ENCODE measurements at regions not wholly inside any gene's neighbourhood (a gene's known extent, or its start where the extent isn't known, plus 50 kb on each side); places are given as distances from the start of the nearest gene placed in this dataset.

- TF ChIP-seq CTCF (IDR thresholded peaks at IDR 0.05; ENCODE audit: extremely low read depth, missing control alignments): no peak
- no peak for DNase-seq (ENCODE audit: low spot score)
These were observed 141.8 kb downstream of the YIPF5 start for GRCh38 chr5:144028636-144029035.

DNA sequence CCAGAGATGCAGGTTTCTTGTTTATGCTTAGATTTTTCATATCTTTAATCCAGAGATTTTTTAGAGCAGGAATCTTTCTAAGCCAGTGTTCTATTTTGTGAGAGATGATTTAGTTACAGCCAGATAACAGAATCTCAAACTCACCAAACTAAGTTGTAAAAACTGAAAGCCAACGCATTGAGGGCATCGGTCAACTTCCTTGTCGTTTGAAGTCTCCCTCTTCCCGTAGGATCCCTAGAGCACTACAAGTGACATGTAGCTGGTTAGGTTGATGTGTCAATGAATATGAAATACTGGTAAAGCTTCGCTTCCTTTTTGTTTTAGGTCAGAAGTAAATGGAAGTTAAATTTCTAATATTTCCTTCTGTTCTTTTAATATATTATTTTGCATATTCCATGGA lies 139.6 kb downstream of the YIPF5 start:
- TF ChIP-seq CTCF (IDR thresholded peaks at IDR 0.05; ENCODE audit: extremely low read depth, missing control alignments): no peak
- no peak for DNase-seq (ENCODE audit: low spot score)

DNA sequence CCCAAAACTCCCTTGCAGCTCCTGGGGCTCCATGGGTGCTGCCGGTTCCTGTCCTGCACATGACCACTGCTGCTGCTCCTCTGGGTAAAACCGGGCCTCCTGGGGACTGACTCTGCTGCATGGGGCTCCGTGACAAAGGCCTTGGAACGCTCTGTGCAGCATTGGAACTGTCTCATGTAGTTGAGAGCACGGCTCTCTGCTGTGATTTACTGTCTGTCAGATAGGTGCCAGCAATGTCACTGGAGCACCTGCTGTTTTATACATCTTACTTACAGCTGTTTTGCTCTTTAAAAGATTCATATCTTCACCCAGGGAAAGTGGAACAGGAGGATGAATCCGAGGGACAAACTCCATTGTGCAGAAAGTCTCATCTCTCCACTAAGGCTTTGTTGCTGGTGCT lies 138.1 kb downstream of the YIPF5 start:
- no peak for TF ChIP-seq CTCF (IDR thresholded peaks at IDR 0.05; ENCODE audit: extremely low read depth, missing control alignments)
- DNase-seq (ENCODE audit: low spot score): no peak

GRCh38 chr5:144033486-144033885 lies 137.0 kb downstream of the YIPF5 start:
- no peak for TF ChIP-seq CTCF (IDR thresholded peaks at IDR 0.05; ENCODE audit: extremely low read depth, missing control alignments)
- DNase-seq (ENCODE audit: low spot score): no peak

- no peak for TF ChIP-seq CTCF (IDR thresholded peaks at IDR 0.05; ENCODE audit: extremely low read depth, missing control alignments)
- DNase-seq (ENCODE audit: low spot score): no peak
These were observed 135.3 kb downstream of the YIPF5 start for GRCh38 chr5:144035046-144035740.

DNA sequence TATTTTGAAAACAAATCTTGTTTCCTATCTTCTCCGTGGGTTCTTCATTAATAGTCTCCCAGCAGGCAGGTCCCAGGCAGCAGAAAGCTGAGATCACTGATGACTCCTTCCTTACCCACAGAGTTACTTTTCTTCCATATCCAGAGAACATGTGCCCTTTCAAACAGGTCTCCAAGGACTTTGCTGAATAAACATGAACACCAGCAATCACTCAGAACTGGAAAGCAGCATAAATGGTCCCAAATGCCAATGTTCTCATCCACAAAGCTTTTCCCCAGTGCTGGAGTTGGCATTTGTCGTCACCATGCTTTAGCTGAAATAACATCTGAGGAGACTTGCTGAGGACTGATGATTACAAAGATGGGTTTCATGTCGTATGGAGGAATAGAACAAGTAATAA lies 134.0 kb downstream of the YIPF5 start:
- TF ChIP-seq CTCF (IDR thresholded peaks at IDR 0.05; ENCODE audit: extremely low read depth, missing control alignments): no peak
- no peak for DNase-seq (ENCODE audit: low spot score)

GRCh38 chr5:144040615-144041305 lies 129.7 kb downstream of the YIPF5 start:
- DNase-seq (ENCODE audit: low spot score): no peak
- TF ChIP-seq CTCF (IDR thresholded peaks at IDR 0.05; ENCODE audit: extremely low read depth, missing control alignments): no peak

Measured in GM20000 (cell line).